ENCODE measurements at regions not wholly inside any gene's neighbourhood (a gene's known extent, or its start where the extent isn't known, plus 50 kb on each side); places are given as distances from the start of the nearest gene placed in this dataset.
A peak's percentile ranks its signal among the peaks of the same experiment; 100 is the strongest.

DNA sequence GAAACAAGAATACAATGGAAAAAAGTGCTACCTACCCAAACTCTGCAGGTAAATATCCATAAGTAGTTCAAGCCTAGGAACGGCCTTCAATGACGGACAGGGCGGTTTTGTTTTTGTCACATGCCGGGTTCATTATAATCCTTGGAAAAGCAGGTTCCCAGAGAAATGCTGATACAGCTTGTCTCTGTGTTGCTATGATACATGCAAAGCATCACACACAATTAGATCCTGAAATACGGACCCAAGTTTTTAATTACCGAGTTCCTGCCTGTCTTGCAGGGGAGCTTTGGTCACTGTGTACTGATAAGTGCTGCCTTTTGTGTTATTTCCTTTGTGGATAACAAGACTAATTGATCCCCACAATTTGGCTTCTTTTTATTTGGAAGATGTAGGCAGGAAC lies 217.4 kb downstream of the HAPSTR1 start:
- DNase-seq = peak; percentile 20
- WGBS, 2 donors (ENCODE audit: low coverage in 1 of 2) = 23 to 40% methylated on average over 4 to 6 of the region's 6 CpGs
- H3K27ac ChIP-seq = peak overlapping the region; percentile 75 to 84 (median 78)
- TF ChIP-seq POLR2A (IDR thresholded peaks at IDR 0.05) (no peak), CTCF (IDR thresholded peaks at IDR 0.05) (no peak), EP300 (IDR thresholded peaks at IDR 0.05; ENCODE audit: low read depth) (no peak), POLR2AphosphoS5 (IDR thresholded peaks at IDR 0.05) (no peak)
- no peaks in the 10 kb centered on the region for H3K36me3 ChIP-seq
- intact Hi-C loops (cut with DNase I; ENCODE audit: low total_unique reads) (no loop called here), in situ Hi-C loops (cut with MboI; ENCODE audit: low pct_ligation_motif_present in 1 of 4, low pct_unique_long_range_greater_than_20kb in 1 of 4, low sequenced_read_pairs in 3 of 4) (no loop called here)
- no peaks in the 10 kb centered on the region for H3K9me3 ChIP-seq
- no peak overlapping the region for H3K4me3 ChIP-seq
- H3K4me1 ChIP-seq = peaks cover 6 to 48% (median 32%) of the 10 kb centered on the region in 4 donors
- no peaks in the 10 kb centered on the region for H3K27me3 ChIP-seq

GRCh38 chr16:9309844-9310243 lies 218.4 kb downstream of the HAPSTR1 start:
- no peak overlapping the region for H3K4me3 ChIP-seq
- TF ChIP-seq POLR2A (IDR thresholded peaks at IDR 0.05) (no peak), EP300 (IDR thresholded peaks at IDR 0.05; ENCODE audit: low read depth) (no peak), CTCF (IDR thresholded peaks at IDR 0.05) (no peak), POLR2AphosphoS5 (IDR thresholded peaks at IDR 0.05) (no peak)
- in situ Hi-C loops (cut with MboI; ENCODE audit: low pct_ligation_motif_present in 1 of 4, low pct_unique_long_range_greater_than_20kb in 1 of 4, low sequenced_read_pairs in 3 of 4) = no loop called here
- H3K4me1 ChIP-seq = peaks cover 6 to 48% (median 32%) of the 10 kb centered on the region in 4 donors
- H3K36me3 ChIP-seq = no peaks in the 10 kb centered on the region
- H3K27me3 ChIP-seq = no peaks in the 10 kb centered on the region
- DNase-seq = no peak
- intact Hi-C loops (cut with DNase I; ENCODE audit: low total_unique reads) = no loop called here
- no peaks in the 10 kb centered on the region for H3K9me3 ChIP-seq
- H3K27ac ChIP-seq = peak overlapping the region; percentile 75 to 84 (median 78)
- WGBS, 2 donors (ENCODE audit: low coverage in 1 of 2) = 49% methylated on average over 2 of the region's 2 CpGs; no CpG with 5 or more reads in 1 of the 2 donors

GRCh38 chr16:9311303-9311954 lies 220.0 kb downstream of the HAPSTR1 start:
- Histone ChIP-seq H3K36me3 (no peaks in the 10 kb centered on the region), H3K27me3 (no peaks in the 10 kb centered on the region), H3K4me3 (no peak overlapping the region), H3K27ac (peak overlapping the region in 2 of 4 donors; percentile 4 to 75), H3K9me3 (no peaks in the 10 kb centered on the region), H3K4me1 (peaks cover 6 to 53% (median 36%) of the 10 kb centered on the region in 4 donors)
- peak; percentile 42 for DNase-seq
- intact Hi-C loops (cut with DNase I; ENCODE audit: low total_unique reads) = no loop called here
- TF ChIP-seq POLR2A (IDR thresholded peaks at IDR 0.05) = no peak
- 26% methylated on average over 5 of the region's 5 CpGs; no CpG with 5 or more reads in 1 of the 2 donors for WGBS, 2 donors (ENCODE audit: low coverage in 1 of 2)
- in situ Hi-C loops (cut with MboI; ENCODE audit: low pct_ligation_motif_present in 1 of 4, low pct_unique_long_range_greater_than_20kb in 1 of 4, low sequenced_read_pairs in 3 of 4) = no loop called here

- no peaks in the 10 kb centered on the region for H3K36me3 ChIP-seq
- TF ChIP-seq POLR2A (IDR thresholded peaks at IDR 0.05) (no peak), POLR2AphosphoS5 (IDR thresholded peaks at IDR 0.05) (no peak), CTCF (IDR thresholded peaks at IDR 0.05) (no peak), EP300 (IDR thresholded peaks at IDR 0.05; ENCODE audit: low read depth) (no peak)
- H3K4me3 ChIP-seq = no peak overlapping the region
- H3K27me3 ChIP-seq = no peaks in the 10 kb centered on the region
- intact Hi-C loops (cut with DNase I; ENCODE audit: low total_unique reads) = no loop called here
- H3K4me1 ChIP-seq = peaks cover 0 to 29% (median 11%) of the 10 kb centered on the region in 4 donors
- H3K9me3 ChIP-seq = no peaks in the 10 kb centered on the region
- H3K27ac ChIP-seq = peak overlapping the region; percentile 61 to 79 (median 74)
- in situ Hi-C loops (cut with MboI; ENCODE audit: low pct_ligation_motif_present in 1 of 4, low pct_unique_long_range_greater_than_20kb in 1 of 4, low sequenced_read_pairs in 3 of 4) = no loop called here
- no peak for DNase-seq
These were observed 224.6 kb downstream of the HAPSTR1 start for GRCh38 chr16:9316008-9316407.

GRCh38 chr16:9316615-9317014 lies 225.2 kb downstream of the HAPSTR1 start:
- WGBS, 2 donors (ENCODE audit: low coverage in 1 of 2) = 30 to 50% methylated on average over 1 to 2 of the region's 2 CpGs
- H3K9me3 ChIP-seq = no peaks in the 10 kb centered on the region
- TF ChIP-seq CTCF (IDR thresholded peaks at IDR 0.05) (no peak), EP300 (IDR thresholded peaks at IDR 0.05; ENCODE audit: low read depth) (no peak)
- no peaks in the 10 kb centered on the region for H3K36me3 ChIP-seq
- peaks cover 0 to 23% (median 8%) of the 10 kb centered on the region in 4 donors for H3K4me1 ChIP-seq
- no peaks in the 10 kb centered on the region for H3K27me3 ChIP-seq
- no peak for DNase-seq
- intact Hi-C loops (cut with DNase I; ENCODE audit: low total_unique reads) (no loop called here), in situ Hi-C loops (cut with MboI; ENCODE audit: low pct_ligation_motif_present in 1 of 4, low pct_unique_long_range_greater_than_20kb in 1 of 4, low sequenced_read_pairs in 3 of 4) (no loop called here)
- no peak overlapping the region for H3K4me3 ChIP-seq
- peak overlapping the region; percentile 61 to 79 (median 74) for H3K27ac ChIP-seq
